ENCODE measurements at regions not wholly inside any gene's neighbourhood (a gene's known extent, or its start where the extent isn't known, plus 50 kb on each side); places are given as distances from the start of the nearest gene placed in this dataset.

GRCh38 chrX:82292803-82293202, 1090.9 kb downstream of the SH3BGRL start:
- ChIA-PET CTCF (no interaction called here), POLR2A (ENCODE audit: unreplicated experiment) (no interaction called here)
- no peaks in the 10 kb centered on the region for H3K36me3 ChIP-seq (ENCODE audit: low read depth, low read length)
- no peaks in the 10 kb centered on the region for H3K79me2 ChIP-seq (ENCODE audit: low read length)
- no peaks in the 10 kb centered on the region for H3F3A ChIP-seq (ENCODE audit: low read length, unreplicated experiment)
- H3K27me3 ChIP-seq (ENCODE audit: low read length) = no peaks in the 10 kb centered on the region
- no peaks in the 10 kb centered on the region for H3K9me2 ChIP-seq (replicated peaks; ENCODE audit: low read length)
- DNase-seq = no peak
- no TSS peak for BruUV-seq (replicated peaks)
- H3K4me1 ChIP-seq (ENCODE audit: insufficient read depth, low read length) = no peaks in the 10 kb centered on the region
- no peak overlapping the region for H3K4me3 ChIP-seq (ENCODE audit: low read length)
- no peak overlapping the region for H3K9ac ChIP-seq (ENCODE audit: low read length)
- H3K4me2 ChIP-seq (ENCODE audit: low read length) = no peak overlapping the region
- no peak for TF ChIP-seq EZH2 (IDR thresholded peaks at IDR 0.05; ENCODE audit: low read length, unreplicated experiment)
- TF ChIP-seq, protein P1, sequence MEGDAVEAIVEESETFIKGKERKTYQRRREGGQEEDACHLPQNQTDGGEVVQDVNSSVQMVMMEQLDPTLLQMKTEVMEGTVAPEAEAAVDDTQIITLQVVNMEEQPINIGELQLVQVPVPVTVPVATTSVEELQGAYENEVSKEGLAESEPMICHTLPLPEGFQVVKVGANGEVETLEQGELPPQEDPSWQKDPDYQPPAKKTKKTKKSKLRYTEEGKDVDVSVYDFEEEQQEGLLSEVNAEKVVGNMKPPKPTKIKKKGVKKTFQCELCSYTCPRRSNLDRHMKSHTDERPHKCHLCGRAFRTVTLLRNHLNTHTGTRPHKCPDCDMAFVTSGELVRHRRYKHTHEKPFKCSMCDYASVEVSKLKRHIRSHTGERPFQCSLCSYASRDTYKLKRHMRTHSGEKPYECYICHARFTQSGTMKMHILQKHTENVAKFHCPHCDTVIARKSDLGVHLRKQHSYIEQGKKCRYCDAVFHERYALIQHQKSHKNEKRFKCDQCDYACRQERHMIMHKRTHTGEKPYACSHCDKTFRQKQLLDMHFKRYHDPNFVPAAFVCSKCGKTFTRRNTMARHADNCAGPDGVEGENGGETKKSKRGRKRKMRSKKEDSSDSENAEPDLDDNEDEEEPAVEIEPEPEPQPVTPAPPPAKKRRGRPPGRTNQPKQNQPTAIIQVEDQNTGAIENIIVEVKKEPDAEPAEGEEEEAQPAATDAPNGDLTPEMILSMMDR (conservative IDR thresholded peaks at IDR 0.05; ENCODE audit: low read depth, low read length) = no peak
- TF ChIP-seq EZH2phosphoT487 (IDR thresholded peaks at IDR 0.05; ENCODE audit: borderline replicate concordance, low read length) = no peak
- no peaks in the 10 kb centered on the region for H4K20me1 ChIP-seq (ENCODE audit: low read length)
- no peak for ATAC-seq
- no peak overlapping the region for H2AFZ ChIP-seq (ENCODE audit: low read length)
- no peaks in the 10 kb centered on the region for H3K9me3 ChIP-seq (ENCODE audit: low read length)
- intact Hi-C loops (cut with micrococcal nuclease) = no loop called here
- no peak overlapping the region for H3K27ac ChIP-seq (ENCODE audit: low read length)

DNA sequence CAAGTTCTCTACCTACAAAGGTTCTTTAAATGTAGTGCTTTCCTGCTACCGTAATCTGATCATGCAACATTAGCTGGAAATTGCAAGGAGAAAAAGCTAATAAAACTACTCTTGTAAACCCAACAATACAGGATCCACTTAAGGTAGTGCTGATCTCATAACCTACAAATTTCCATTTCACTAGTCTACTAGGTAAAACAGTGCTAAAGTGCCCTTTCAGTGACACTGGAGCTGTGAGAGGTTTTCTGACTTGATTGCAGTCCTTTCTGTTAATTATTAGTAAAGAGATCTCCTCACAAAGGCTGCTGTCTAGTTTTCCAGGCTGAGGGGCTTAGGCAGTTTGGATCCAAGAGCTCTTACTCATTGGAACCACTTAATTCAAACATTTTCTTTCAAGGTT, 1118.7 kb downstream of the SH3BGRL start:
- POLR2A ChIA-PET (ENCODE audit: unreplicated experiment) = no interaction called here
- no TSS peak for BruUV-seq (replicated peaks)
- no peak overlapping the region for H2AFZ ChIP-seq (ENCODE audit: low read length)
- peak; percentile 48; the same call in 1 of the 2 replicates for ATAC-seq
- no peaks in the 10 kb centered on the region for H3K27me3 ChIP-seq (ENCODE audit: low read length)
- no peak for DNase-seq
- intact Hi-C loops (cut with micrococcal nuclease) = loop anchor here (10.0 kb wide), 1 partner anchor 366 kb away; no protein-coding TSS in a partner anchor
- TF ChIP-seq, protein P1 (conservative IDR thresholded peaks at IDR 0.05; ENCODE audit: low read depth, low read length) = no peak
- no peak for TF ChIP-seq EZH2phosphoT487 (IDR thresholded peaks at IDR 0.05; ENCODE audit: borderline replicate concordance, low read length)
- no peak for TF ChIP-seq EZH2 (IDR thresholded peaks at IDR 0.05; ENCODE audit: low read length, unreplicated experiment)
- H3K4me1 ChIP-seq (ENCODE audit: insufficient read depth, low read length) = no peaks in the 10 kb centered on the region
- H3K36me3 ChIP-seq (ENCODE audit: low read depth, low read length) = no peaks in the 10 kb centered on the region
- no peak overlapping the region for H3K4me2 ChIP-seq (ENCODE audit: low read length)
- H3K9me2 ChIP-seq (replicated peaks; ENCODE audit: low read length) = no peaks in the 10 kb centered on the region
- H3K9ac ChIP-seq (ENCODE audit: low read length) = no peak overlapping the region
- H3F3A ChIP-seq (ENCODE audit: low read length, unreplicated experiment) = no peaks in the 10 kb centered on the region
- CTCF ChIA-PET = no interaction called here
- H4K20me1 ChIP-seq (ENCODE audit: low read length) = no peaks in the 10 kb centered on the region
- H3K9me3 ChIP-seq (ENCODE audit: low read length) = no peaks in the 10 kb centered on the region
- H3K4me3 ChIP-seq (ENCODE audit: low read length) = no peak overlapping the region
- no peaks in the 10 kb centered on the region for H3K79me2 ChIP-seq (ENCODE audit: low read length)
- no peak overlapping the region for H3K27ac ChIP-seq (ENCODE audit: low read length)

GRCh38 chrX:82333575-82333974, 1131.7 kb downstream of the SH3BGRL start:
- intact Hi-C loops (cut with micrococcal nuclease) = no loop called here
- Histone ChIP-seq H3K9ac (ENCODE audit: low read length) (no peak overlapping the region), H3K36me3 (ENCODE audit: low read depth, low read length) (no peaks in the 10 kb centered on the region), H3K9me2 (replicated peaks; ENCODE audit: low read length) (no peaks in the 10 kb centered on the region), H3K27me3 (ENCODE audit: low read length) (no peaks in the 10 kb centered on the region), H3K4me1 (ENCODE audit: insufficient read depth, low read length) (no peaks in the 10 kb centered on the region), H3K9me3 (ENCODE audit: low read length) (no peaks in the 10 kb centered on the region), H4K20me1 (ENCODE audit: low read length) (no peaks in the 10 kb centered on the region), H3K4me2 (ENCODE audit: low read length) (no peak overlapping the region), H3F3A (ENCODE audit: low read length, unreplicated experiment) (no peaks in the 10 kb centered on the region), H3K4me3 (ENCODE audit: low read length) (no peak overlapping the region), H3K27ac (ENCODE audit: low read length) (no peak overlapping the region), H2AFZ (ENCODE audit: low read length) (no peak overlapping the region), H3K79me2 (ENCODE audit: low read length) (no peaks in the 10 kb centered on the region)
- ATAC-seq (no peak), DNase-seq (no peak)
- ChIA-PET POLR2A (ENCODE audit: unreplicated experiment) (no interaction called here), CTCF (no interaction called here)
- no TSS peak for BruUV-seq (replicated peaks)
- TF ChIP-seq EZH2phosphoT487 (IDR thresholded peaks at IDR 0.05; ENCODE audit: borderline replicate concordance, low read length) = no peak
- TF ChIP-seq EZH2 (IDR thresholded peaks at IDR 0.05; ENCODE audit: low read length, unreplicated experiment) = no peak
- TF ChIP-seq, protein P1 (conservative IDR thresholded peaks at IDR 0.05; ENCODE audit: low read depth, low read length) = no peak

All from PC-3 (cell line).